HCEC 1CT (cell line): ENCODE measurements at regions not wholly inside any gene's neighbourhood (a gene's known extent, or its start where the extent isn't known, plus 50 kb on each side); places are given as distances from the start of the nearest gene placed in this dataset.

Experiments used
- DNase-seq: peaks from one replicate; pipeline ENCODE4 v3.0.0-alpha.2; 2017

- no peak for DNase-seq
Measured at GRCh38 chr20:6831461-6831860, 64.0 kb downstream of the BMP2 start.

- DNase-seq, result no peak
Measured at GRCh38 chr20:6832811-6833210, 65.3 kb downstream of the BMP2 start.

- no peak for DNase-seq
Measured at GRCh38 chr20:6835609-6836008, 68.1 kb downstream of the BMP2 start.

DNA sequence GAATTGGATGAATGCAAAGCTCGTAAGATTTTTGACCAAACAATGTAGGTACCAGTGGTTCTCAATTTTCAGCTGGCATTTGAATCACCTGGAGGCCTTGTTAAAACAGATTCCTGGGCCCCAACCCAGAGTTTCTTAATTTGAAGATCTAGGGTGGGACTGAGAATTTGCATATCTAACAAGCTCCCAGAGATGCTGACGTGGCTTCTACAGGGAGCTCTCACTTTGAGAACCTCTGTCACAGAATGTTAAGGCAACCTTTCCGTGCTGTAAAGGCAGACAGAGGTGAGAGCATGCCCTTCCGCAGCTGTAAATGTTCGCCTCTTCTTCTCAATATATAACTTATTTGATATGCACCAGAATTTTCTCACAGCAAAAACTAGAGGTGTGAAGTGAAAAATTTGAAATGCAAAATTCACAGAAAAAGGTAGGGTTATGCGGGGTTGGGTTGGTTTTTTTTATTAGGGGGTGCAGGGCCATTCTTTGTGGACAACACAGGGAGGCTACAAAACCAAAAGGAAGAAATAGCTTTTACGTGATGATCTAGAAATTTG, 69.4 kb downstream of the BMP2 start:
- no peak for DNase-seq

- DNase-seq, result no peak
Measured at GRCh38 chr20:6837730-6838129, 70.2 kb downstream of the BMP2 start.

- DNase-seq, result no peak
Measured at GRCh38 chr20:6838181-6838826, 70.8 kb downstream of the BMP2 start.

GRCh38 chr20:6841128-6841527, 73.6 kb downstream of the BMP2 start:
- no peak for DNase-seq

DNA sequence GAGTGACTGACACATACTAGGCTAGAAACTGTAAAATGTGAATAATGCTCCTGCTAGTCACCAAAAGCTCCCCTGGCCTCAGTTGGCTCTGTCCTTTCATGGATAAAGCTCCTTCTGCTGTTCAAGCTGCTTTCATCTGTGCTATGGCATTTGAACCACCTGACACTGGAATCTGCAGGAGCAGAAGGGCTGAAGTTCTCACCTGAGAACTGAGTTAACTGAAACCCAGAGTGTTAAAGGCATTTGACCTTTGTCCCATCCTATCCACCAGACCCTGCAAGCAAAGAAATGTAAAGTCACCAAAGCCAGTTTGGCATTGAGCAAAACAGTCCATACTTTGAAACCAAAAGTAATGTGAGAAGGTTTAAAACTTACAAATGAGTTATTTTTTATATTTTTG, 77.7 kb downstream of the BMP2 start:
- DNase-seq, result no peak

- DNase-seq, result no peak
Measured at GRCh38 chr20:6848041-6848440, 80.6 kb downstream of the BMP2 start.

DNA sequence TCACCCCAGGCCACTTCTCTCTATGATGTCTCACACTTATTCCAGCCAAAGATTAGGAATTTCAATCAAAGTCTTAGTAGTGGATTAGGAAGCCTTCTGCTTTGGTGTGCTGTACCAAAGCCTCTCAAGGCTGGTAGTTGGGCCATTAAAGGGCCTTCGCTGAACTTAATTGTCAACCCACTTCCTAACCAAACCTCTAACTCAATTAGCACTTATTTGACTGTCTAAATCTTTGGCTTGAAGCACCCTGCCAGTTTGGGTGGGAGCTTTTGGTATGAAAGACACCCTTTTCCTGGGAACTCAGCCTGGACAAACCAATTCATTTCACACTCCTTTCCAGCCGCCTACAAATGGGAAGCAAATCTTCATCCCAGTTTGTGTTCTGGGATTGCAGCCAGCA, 81.5 kb downstream of the BMP2 start:
- DNase-seq, result no peak

GRCh38 chr20:6851136-6851535, 83.7 kb downstream of the BMP2 start:
- no peak for DNase-seq

DNA sequence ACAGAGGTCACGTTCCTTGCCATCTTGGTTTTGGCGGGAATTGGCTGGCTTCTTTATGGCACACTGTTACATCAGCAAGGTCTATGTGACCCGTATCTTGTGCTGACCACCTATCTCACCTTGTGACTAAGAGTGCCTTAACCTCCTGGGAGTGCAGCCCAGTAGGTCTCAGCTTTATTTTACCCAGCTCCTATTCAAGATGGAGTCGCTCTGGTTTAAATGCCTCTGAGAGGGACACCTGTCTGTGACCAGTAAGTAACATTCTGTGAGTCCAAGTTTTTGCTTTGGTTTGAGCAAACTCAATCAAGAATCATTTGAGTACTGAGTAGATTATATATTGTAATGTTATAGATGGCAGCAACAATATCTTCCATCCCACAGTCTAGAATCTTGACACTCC, 85.0 kb downstream of the BMP2 start:
- no peak for DNase-seq

GRCh38 chr20:6855104-6855503, 87.6 kb downstream of the BMP2 start:
- no peak for DNase-seq

GRCh38 chr20:6855796-6856195, 88.3 kb downstream of the BMP2 start:
- no peak for DNase-seq

GRCh38 chr20:6857927-6858326, 90.4 kb downstream of the BMP2 start:
- no peak for DNase-seq

GRCh38 chr20:6863355-6863754, 95.9 kb downstream of the BMP2 start:
- no peak for DNase-seq

GRCh38 chr20:6863798-6864201, 96.3 kb downstream of the BMP2 start:
- no peak for DNase-seq

GRCh38 chr20:6864740-6865139, 97.3 kb downstream of the BMP2 start:
- no peak for DNase-seq

- no peak for DNase-seq
Measured at GRCh38 chr20:6866741-6867140, 99.3 kb downstream of the BMP2 start.

DNA sequence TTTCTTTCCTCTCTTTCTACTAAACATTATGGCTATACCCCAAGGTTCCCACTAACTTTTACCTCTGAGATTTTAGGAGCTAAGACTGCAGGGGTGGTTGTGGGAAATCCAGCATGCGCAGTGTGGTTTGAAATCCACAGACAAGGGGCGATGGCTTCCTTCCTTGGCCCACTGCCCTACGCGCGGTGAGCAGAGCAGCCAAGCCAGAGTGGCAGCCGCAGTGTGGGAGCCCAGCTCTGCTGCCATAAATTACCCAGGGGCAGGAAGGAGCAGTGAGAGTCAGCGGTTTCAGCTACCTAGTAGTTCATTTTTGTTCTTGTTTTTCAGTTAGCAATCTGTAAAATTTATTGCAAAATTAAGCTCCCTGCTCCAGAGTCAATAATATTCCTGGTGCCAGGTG, 101.4 kb downstream of the BMP2 start:
- no peak for DNase-seq

GRCh38 chr20:6870559-6870958, 103.1 kb downstream of the BMP2 start:
- DNase-seq, result no peak

DNA sequence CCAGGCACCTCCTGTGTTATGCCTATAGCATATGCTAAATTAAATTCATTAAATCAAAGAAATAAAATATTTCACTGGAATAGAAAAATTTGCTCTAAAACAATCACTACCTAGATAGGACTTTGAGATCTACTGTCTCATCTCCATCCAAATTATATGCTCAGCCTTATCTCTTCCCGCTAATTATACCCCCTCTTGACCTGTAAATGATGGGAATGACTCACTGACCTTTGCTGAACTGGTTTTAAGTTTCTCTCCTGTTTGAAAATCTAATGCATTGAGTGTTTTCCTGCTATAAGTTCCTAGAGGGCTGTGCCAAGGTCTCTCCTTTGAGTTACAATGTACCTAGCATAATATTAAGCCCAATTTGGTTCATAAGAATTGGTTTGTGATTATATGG, 110.1 kb downstream of the BMP2 start:
- DNase-seq, result no peak

GRCh38 chr20:6882561-6883291, 115.2 kb downstream of the BMP2 start:
- DNase-seq, result no peak

DNA sequence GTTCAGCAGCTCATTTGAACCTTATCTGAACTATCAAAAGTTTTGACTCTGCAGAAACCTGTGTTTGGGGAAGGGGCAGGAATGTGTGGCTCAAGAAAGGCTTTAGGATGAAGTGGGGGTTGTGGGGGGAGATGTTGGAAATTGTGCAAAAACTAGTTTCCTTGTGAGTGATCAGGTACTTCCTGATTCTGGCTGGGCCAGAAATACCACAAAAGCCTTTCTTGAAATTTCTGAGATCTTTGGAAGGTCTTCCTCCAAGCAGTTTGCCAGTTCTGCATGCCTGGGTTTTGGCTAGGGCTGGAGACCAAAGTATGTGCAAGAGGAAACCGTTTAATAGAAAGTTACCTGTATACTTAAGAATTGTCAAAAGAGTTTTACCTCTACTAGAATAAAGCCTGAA, 116.6 kb downstream of the BMP2 start:
- no peak for DNase-seq
